Umbilical cord (tissue), 1 donor: ENCODE measurements at regions not wholly inside any gene's neighbourhood (a gene's known extent, or its start where the extent isn't known, plus 50 kb on each side); places are given as distances from the start of the nearest gene placed in this dataset.
A peak's percentile ranks its signal among the peaks of the same experiment; 100 is the strongest.

Source experiments
- DNase-seq: peaks from one replicate; pipeline ENCODE4 v3.0.0-alpha.2; 2015; ENCODE audit warnings: low spot score

DNA sequence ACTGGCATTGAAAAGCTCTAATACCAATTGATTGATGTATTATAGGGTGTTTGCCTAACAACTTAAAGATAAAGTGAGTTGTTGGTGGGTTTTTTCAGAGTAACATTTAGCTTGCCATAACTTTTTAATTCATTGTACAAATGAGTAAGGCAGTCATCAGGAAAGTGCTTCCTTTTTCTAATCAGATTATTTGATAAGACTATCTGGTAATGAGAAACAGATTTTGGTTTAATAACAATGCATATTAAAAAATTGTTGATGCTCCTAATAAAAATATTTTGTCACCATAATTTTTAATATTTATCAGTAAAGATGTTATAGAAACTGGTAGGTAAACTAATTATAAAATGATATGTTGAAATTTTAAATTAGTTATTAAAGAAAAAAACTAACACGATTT lies 51.3 kb downstream of the BLTP1 start:
- DNase-seq = no peak

DNA sequence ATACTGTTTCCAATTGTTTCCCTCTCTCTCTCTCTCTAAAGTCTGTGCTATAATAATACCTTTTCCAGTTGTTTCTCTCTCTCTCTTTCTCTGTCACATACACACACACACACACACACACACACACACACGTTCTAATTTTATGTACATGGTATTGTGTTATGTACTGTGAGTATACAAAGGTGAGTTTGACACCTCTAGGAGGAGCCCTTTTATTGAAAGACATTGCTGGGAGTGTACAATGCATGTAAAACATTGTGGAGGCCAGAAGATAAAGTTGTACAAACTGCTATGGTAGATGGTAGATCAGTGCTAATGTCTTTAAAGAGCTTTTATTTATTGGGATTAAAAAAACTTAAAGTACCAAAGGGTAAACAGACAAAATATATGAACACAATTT lies 53.6 kb downstream of the BLTP1 start:
- no peak for DNase-seq

DNA sequence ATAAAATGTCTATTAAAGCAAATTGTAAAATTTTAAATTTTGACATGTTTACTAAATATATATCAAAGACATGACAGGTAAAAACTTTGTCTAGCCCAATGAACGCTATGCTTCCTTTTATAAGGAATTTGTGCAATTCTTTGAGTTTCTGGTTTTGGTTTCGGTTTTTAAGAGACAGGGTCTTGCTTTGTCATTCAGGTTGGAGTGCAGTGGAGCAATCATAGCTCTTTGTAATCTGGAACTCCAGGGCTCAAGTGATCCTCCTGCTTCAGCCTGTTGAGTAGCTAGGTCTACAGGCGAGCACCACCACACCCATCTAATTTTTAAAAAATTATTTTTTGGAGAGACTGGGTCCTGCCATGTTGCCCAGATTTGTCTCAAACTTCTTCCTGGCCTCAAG lies 60.7 kb downstream of the BLTP1 start:
- no peak for DNase-seq

DNA sequence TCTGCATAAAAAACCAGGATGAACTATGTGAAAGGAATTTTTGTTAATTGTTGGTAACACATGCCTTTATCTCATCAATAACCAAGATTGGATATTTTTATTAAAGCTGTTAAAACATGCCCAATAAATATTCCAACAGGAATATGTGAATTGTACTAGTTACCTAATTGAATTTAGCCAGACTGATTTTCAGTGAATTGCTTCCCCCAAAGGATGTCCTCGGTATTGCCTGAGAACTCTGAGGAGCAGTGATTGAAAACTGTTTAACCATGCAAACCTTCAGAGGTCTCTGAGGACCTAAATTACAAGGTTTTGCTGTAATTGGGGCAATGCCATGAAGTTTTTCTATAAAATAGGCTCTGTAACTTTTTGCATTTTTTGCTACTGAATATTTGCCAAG lies 66.6 kb downstream of the BLTP1 start:
- peak; percentile 8 for DNase-seq

DNA sequence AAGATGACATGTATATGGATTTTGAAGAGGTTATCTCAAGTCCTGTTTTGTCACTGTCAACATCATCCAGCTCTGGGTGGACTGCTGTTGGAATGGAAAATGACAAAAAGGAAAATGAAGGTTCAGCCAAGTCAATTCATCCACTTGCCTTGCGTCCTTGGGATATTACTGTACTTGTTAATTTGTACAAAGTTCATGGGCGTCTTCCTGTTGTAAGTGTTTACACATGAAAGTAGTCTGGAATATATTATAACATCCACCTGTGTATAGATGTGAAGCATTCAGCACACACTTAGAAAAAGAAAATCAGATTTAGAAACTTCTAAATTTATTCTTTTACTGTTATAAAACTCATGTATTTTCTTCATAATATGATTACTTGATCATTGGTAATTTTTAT lies 67.2 kb downstream of the BLTP1 start:
- DNase-seq = no peak

DNA sequence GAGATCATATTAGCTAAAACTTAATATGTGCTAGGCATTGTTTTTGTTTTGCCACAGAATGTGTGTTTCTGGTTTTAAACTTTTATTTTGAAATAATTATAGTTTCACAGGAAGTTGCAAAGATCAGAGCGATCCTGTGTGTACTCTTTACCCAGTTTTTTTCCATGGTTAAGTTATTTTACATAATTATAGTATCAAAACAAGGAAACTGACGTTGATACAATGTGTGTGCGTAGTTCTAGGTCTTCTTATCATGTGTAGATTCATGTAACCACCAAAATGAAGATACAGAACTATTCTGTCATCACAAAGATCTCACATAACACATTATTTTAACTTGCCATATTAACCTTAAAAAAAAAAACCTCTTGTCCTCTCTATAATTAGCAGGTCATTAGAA lies 69.2 kb downstream of the BLTP1 start:
- DNase-seq = no peak

DNA sequence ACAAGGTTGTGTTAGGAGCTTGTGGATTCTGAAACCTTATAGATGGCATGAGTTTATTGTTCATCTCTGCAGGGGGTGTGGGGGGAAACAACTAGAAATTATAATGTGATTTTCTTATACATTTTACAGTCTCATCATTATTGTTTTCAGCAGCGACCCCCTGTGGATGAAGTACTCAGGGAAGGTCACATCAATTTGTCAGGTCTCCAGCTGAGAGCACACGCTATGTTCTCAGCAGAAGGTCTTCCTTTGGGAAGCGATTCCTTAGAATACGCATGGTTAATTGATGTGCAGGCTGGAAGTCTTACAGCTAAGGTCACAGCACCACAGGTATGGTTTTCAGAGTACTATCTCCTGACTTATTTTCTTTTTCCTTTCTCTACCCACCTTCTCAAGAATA lies 72.2 kb downstream of the BLTP1 start:
- DNase-seq = peak; percentile 6

DNA sequence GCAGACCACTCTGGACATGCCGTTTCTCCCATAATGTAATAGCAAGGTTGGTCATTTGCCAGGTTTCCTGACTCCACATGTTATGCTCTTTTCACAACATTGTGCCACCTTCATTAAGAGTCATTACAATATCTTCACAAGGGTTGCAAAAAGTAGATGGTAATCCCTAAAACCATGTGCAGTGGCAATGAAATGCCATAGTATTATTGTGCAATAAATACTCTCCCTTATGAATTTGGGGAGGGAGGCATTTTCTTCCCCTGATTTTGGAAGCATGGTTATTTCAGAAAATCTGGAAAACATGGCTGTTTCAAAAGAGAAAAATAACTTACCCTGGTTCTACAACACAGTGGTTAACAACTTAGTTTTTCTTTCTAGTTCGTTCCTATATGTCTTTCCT lies 75.1 kb downstream of the BLTP1 start:
- DNase-seq = no peak

DNA sequence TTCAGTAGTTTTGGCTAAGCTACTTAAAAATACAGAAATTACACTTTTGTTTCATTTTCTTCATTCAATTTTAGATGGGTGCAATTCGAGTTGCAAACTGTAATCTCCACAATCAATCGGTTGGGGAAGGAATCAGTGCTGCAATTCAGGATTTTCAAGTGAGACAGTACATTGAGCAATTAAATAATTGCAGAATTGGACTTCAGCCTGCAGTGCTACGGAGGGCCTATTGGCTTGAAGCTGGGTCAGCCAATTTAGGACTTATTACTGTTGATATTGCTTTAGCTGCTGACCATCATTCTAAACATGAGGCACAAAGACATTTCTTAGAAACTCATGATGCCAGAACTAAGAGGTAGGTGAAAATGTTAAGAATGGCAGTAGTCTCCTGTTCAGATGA lies 77.7 kb downstream of the BLTP1 start:
- DNase-seq = no peak

DNA sequence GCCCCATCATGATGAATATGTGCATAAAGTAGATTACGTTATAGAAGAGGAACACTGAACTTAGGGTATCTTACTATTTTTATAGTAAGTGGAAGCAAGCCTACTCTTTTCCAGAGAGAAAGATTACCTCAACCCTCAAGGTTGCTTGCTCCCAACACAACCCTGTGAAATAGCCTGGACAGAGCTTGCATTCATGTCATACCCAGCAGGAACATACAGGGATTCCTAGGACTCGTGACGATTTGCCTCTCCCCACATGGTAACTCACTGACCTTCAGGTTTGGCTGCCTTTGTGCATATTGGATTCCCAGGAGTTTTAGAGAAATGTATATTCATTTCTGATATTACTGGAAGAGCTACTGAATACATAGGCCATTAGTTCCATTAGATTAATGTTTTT lies 80.5 kb downstream of the BLTP1 start:
- DNase-seq = no peak

DNA sequence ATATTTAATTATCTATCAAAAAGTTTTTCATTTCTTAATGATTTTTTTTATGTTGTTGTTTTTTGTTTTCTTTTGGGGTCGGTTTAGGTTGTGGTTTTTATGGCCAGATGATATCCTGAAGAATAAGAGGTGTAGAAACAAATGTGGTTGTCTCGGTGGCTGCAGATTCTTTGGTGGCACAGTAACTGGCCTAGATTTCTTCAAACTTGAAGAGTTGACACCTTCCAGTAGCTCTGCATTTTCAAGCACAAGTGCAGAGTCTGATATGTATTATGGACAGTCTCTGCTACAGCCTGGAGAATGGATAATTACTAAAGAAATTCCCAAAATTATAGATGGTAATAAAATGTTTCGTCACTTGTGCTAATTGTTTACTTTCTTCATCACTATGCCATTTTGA lies 82.6 kb downstream of the BLTP1 start:
- DNase-seq = no peak

DNA sequence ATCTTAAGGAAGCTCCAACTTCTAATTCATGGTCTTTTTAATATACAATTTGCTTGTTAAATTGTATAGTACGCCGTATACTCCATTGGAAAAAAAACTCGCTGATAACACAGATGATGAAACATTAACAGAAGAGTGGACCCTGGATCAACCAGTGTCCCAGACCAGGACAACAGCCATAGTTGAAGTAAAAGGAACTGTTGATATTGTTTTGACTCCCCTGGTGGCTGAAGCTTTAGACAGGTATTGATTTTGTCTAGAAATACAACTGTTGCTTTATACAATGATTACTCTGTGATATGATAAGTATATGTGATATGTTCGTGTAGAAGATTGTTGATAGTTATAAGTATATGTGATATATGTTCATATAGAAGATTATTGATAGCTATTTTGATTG lies 91.7 kb downstream of the BLTP1 start:
- no peak for DNase-seq

DNA sequence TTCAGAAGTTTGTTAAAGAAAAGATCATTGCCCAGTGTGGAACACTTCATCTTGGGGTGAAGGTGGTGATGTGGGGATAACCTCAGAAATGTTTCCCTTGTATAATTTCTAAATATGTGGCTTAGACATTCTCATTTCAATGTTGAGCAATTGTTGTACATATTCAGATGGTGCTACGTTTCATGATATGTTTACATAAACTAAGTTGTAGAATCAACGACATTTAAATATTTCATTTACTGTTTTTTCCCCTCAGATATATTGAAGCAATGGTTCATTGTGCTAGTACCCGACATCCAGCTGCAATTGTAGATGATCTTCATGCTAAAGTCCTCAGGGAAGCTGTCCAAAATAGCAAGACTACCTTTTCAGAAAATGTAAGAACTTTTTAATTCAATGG lies 92.6 kb downstream of the BLTP1 start:
- DNase-seq = no peak

DNA sequence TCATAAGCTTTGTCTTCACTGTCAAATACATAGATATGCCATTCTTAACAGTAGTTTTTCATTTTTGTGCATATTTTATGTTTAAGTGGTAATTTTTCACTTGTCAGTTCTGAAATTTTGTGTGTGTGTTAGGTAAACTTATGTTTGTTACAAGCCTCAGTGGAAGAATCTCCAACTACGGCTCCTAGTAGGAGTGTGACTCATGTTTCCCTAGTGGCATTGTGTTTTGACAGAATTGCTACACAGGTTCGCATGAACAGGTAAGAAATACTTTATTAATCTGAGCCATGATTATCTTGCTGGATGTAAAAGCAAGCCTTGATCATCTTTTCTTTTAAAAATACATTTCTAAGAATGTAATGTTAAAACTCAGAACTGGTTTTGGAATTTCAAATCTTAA lies 94.4 kb downstream of the BLTP1 start:
- no peak for DNase-seq

DNA sequence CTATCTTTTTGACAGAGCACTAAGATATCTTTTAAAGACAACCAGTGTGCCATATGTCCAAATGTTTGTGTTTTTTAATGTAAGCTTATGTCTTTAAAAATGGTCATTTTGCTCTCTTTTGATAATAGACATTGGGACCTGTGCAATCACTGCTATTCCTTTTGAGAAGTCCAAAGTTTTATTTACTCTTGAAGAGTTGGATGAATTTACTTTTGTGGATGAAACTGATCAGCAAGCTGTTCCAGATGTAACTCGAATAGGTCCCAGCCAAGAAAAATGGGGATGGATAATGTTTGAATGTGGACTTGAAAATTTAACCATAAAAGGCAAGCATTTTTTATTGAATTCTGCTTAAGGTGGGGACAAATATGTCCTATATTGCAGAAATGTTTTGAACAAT lies 97.2 kb downstream of the BLTP1 start:
- DNase-seq = no peak

DNA sequence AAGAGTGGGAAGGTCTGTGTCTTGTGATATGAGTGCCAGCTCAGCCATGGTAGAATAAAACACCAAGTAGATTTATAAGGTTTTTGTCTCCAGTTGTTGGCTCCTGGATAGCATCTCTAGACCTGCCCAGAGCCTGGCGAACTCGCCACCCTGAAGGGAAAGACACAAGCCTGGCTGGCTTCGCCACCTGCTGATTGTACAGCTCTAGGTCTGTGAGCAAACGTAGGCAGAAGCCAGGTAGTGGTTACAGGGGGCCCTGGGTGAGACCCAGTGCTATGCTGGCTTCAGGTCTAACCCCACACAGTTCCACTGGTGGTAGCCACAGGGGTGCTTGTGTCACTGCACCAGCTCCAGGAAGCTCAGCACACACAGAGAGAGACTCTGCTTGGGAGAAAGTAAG lies 100.5 kb downstream of the BLTP1 start:
- DNase-seq = no peak

DNA sequence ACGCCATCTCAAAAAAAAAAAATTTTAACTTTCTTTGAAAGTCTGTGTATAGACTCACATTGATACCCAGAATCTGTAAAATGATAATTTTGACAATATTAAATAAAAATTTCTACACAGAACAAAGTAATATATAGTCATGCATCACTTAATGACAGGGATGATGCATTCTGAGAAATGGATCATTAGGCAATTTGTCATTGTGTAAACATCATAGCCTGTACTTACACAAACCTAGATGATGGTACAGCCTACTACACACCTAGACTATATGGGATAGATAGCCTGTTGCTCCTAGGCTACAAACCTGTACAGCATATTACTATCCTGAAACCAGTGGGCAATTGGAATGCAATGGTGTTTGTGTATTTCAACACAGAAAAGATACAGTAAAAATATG lies 107.7 kb downstream of the BLTP1 start:
- no peak for DNase-seq

DNA sequence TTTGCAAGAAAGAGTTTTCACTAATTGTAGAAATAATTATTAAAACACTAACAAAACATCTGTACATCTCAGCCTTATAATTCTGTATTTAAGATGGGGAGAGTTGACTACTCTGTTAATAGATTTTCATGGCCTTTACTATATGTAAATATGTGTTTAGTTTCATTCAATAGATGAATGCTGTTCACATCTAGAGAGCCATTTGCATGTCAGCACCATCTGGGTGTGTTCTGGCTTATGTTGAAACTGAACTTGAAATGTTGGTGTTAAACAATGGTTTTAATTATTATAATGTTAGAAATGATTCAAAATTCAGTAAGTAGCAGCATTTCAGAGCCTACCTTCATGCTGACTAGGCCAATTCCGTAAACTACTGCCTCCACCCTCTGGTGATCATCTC lies 102.5 kb upstream of the ADAD1 start:
- DNase-seq = no peak

DNA sequence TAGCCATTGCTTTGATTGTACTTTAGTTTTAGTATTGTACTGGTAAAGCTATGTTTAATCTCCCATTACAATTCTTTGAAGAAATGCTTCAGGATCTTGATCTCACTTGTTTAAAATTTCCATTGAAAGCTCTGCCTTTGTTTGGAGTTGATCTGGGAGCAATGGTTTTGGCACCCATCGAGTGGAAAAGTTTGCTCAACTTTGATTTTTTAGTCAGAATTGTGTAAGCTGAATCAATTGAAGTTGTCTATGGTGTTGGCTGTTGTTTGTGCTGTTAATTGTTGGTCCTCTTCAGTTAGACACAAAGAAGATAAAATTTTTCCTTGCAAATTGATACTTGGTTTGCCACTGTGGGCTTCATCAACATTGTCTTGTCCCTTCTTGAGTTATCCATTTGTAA lies 99.8 kb upstream of the ADAD1 start:
- no peak for DNase-seq

DNA sequence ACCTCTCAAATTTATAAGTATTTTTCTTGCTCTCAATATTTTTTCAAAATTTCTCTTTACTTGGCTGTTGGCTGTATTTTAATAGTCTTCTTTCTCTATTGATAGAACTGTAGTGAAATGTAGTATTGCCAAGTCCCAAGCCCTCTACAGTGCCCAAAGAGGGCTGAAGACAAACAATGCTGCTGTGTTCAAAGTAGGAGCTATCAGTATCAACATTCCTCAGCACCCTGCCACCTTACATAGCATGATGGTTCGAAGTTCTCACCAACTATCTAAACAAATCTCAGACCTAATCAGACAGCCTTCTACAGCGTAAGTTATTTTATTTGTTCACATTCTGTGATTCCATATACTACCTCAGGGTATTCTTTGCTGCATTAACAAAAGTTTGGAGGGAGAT lies 99.1 kb upstream of the ADAD1 start:
- no peak for DNase-seq

DNA sequence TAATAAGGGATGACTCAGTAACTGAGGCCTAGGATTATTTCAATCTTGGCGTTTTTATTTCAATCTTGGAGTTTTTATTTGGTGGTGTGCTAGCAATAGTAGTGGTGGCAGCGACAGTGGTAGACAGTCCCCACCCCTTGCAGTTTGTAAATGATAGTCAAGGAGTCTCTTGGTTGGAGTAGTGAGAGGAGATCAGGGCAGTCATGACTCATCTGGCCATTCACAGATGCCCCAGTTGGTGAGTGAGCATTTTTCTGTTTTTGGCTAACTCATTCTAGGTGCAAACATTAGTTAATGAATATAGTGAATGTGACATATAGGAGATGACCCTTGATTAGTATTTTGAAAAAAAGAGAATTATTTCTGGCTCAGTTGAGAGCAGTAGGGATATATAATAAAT lies 93.5 kb upstream of the ADAD1 start:
- DNase-seq = no peak

DNA sequence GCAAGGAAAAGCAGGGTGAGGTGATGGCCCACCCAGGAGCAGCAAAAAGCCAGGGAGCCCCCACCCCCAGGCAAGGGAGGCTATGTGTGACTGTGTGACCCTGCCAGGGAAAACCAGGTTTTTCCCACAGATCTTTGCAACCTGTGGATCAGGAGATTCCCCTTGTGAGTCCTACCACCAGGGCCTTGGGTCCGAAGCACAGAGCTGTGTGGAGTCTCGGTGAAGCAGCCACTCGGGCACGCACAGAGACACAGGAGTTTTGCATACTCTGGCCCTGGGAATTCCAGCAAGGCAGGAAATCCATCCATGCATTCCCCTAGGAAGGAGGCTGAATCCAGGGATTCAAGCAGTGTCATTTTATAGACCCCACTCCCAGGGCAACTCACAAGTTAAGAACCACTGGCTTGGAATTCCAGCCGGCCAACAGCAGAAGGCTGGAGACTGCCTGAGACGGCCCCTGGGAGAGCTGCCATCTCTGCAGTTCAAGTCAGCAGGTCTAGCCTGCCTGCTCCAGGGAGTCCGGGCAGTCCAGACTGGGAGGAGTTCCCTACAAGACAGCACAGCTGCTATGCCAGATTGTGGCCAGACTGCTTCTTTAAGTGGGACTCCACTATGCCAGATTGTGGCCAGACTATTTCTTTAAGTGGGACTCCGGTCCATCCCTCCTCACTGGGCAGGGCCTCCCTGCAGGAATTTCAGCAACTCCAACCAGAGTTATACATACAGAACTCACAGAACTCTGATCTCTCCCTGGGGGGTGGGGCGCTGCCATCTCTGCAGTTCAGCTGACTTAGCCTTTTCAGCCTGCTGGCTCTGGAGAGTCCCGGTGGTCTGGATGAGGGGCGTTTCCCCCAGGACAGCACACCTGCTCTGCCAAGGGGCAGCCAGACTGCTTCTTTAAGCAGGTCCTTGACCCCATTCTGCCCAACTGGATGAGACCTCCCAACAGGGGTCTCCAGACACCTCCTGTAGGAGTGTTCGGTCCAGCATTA lies 85.1 kb upstream of the ADAD1 start:
- no peak for DNase-seq

DNA sequence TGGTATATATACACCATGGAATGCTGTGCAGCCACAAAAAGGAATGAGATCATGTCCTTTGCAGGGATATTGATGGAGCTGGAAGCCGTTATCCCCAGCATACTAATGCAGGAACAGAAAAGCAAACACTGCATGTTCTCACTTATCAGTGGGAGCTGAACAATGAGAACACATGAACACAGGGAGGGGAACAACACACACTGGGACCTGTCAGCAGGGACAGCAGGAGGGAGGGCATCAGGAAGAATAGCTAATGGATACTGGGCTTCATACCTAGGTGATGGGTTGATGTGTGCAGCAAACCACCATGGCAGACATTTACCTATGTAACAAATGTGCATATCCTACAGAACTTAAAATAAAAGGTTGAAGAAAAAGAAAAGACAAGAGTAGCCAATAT lies 81.1 kb upstream of the ADAD1 start:
- no peak for DNase-seq

DNA sequence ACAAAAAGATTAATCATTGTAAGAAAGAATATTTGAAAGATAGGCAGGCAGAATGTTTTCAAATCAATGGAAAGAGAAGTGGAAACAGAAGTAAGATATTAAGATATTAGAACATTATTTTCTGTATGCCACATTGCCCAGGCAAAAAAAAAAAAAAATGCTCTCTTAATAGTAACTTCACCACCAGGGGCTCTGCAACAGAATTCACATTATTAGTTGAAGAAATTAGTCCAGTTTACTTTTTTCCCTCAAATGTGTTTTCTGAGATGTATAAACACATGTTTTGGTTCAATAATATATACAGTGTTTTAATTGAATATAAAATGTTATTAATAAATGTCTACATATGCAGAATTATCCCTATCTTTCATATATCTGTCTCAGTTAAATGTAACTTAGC lies 78.0 kb upstream of the ADAD1 start:
- DNase-seq = no peak
